Lung (tissue), 12 donors: ENCODE measurements at regions not wholly inside any gene's neighbourhood (a gene's known extent, or its start where the extent isn't known, plus 50 kb on each side); places are given as distances from the start of the nearest gene placed in this dataset. TPM values are rescaled to one million over a fixed set of nuclear protein-coding genes. Genes with fewer than 3 reads are reported as not detected.

Experiments
- ATAC-seq: fragments of 200-7000 bp; cut with Tn5 transposase; one replicate; pipeline ENCODE4 v1.9.1; 2020; ENCODE audit warnings: moderate number of reproducible peaks; ENCODE audit not compliant: insufficient read depth, low FRiP score
- DNase-seq, 3 donors: peaks; one replicate each; pipeline ENCODE4 v3.0.0-alpha.2; 2013 to 2017
- H3K27ac ChIP-seq, 2 donors: one replicate each; pipeline ENCODE4 v1.5.1; 2013; ENCODE audit warnings: mild to moderate bottlenecking in 2 of 2, moderate library complexity in 2 of 2, control low read depth in 1 of 2, inconsistent platforms in 1 of 2, low read depth in 1 of 2, low read length in 1 of 2
- H3K27me3 ChIP-seq, 3 donors: one replicate each; pipeline ENCODE4 v1.5.1; 2013; ENCODE audit warnings: low read length in 2 of 3; ENCODE audit not compliant: control insufficient read depth in 3 of 3, insufficient read depth in 3 of 3
- H3K36me3 ChIP-seq, 4 donors: one replicate each; pipeline ENCODE4 v1.5.1; 2013; ENCODE audit warnings: low read length in 4 of 4, mild to moderate bottlenecking in 1 of 4, moderate library complexity in 1 of 4; ENCODE audit not compliant: control insufficient read depth in 4 of 4, insufficient read depth in 4 of 4
- H3K4me1 ChIP-seq, 5 donors: one replicate each; pipeline ENCODE4 v1.5.1; 2013; ENCODE audit warnings: low read length in 5 of 5, mild to moderate bottlenecking in 2 of 5, moderate library complexity in 1 of 5; ENCODE audit not compliant: control insufficient read depth in 5 of 5, insufficient read depth in 5 of 5
- H3K4me3 ChIP-seq: one replicate; pipeline ENCODE4 v1.5.1; 2013; ENCODE audit warnings: mild to moderate bottlenecking, control low read depth, moderate library complexity
- H3K9ac ChIP-seq, 2 donors: one replicate each; pipeline ENCODE4 v1.5.1; 2013; ENCODE audit warnings: low read length in 2 of 2, control low read depth in 1 of 2; ENCODE audit not compliant: insufficient read depth in 1 of 2
- H3K9me3 ChIP-seq, 4 donors: one replicate each; pipeline ENCODE4 v1.5.1; 2013; ENCODE audit warnings: low read length in 3 of 4, mild to moderate bottlenecking in 1 of 4, moderate library complexity in 1 of 4; ENCODE audit not compliant: control insufficient read depth in 4 of 4, insufficient read depth in 3 of 4
- CTCF ChIP-seq: IDR thresholded peaks from 2 replicates; pipeline ENCODE4 v1.5.1; 2012; ENCODE audit warnings: mild to moderate bottlenecking; ENCODE audit errors: control extremely low read depth, extremely low read depth
- WGBS, 2 donors: extraction: QIAGEN DNeasy Blood & Tissue Kit; methylation state at CpG; one replicate each; pipeline ENCODE4 v1.1.7; 2013; 5-methylcytosine and 5-hydroxymethylcytosine counted together
- small RNA-seq: library from RNA; depleted of rRNA; stranded (forward); fragments of <200 nt; gene quantifications from one replicate; pipeline ENCODE3, GENCODE V24; 2014; ENCODE audit warnings: low replicate concordance
- donor health status: control.
- donor health status: control.
- donor health status: Bipolar disorder and iron deficiency.
- donor health status: healthy.
- donor health status: DM: yes; HTN: yes; CAD: no.

DNA sequence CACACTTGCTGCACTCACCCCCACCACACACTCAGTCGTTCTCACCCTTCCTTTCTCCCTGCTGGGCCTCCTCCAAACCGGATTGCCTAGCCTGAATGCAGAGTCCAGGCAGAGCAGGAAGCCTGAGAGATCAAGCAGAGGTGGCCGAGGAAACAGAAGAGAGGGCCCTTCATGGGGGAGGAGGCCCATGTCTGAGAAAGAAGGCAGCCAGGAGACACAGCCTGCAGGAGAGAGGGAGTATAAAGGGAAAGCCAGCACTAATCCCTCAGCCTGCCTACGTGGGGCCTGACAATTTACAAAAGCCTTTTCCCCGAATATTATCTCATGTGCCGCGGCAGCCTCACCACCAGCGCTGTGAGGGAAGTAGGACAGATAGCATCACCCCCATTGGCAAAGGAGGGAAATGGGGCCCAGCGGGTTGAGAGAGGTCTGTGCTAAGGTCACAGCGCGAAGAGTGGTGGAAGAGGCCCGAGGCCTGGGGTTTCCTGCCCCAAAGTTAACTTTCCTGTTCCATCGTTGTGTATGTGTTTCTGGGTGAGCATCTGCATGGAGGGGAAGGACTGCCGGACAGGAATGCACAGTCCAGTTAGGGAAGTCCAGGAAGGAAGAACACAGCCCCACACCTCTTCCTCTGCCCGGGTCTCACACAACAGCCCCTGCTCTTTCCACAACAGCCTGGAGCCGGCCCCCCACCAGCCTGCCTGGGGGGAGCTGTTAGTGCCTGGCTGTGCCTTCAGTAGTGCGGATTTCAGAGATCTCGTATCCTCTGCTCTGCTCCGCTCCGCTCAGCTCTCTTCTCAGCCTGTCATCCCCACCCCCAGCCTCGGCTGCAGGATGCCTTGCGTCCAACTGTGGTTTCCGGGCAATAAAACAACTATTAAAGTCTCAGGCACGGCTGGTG is 50.9 kb upstream of the BCOR start:
- Histone ChIP-seq H3K36me3 (no peaks in the 10 kb centered on the region), H3K4me1 (peaks cover 0 to 62% (median 9%) of the 10 kb centered on the region in 5 donors), H3K27ac (peak overlapping the region in 1 of 2 donors; percentile 70), H3K9me3 (peaks cover 0 to 2% (median 0%) of the 10 kb centered on the region in 4 donors), H3K4me3 (no peak overlapping the region), H3K27me3 (peaks cover 15 to 43% (median 26%) of the 10 kb centered on the region in 3 donors), H3K9ac (no peak overlapping the region)
- ATAC-seq (no peak), DNase-seq (peak; percentile 61 to 71 (median 71))
- 21 to 22% methylated on average over 22 to 24 of the region's 24 CpGs for WGBS, 2 donors
- TF ChIP-seq CTCF: no peak

GRCh38 chrX:40147971-40148370 is 50.2 kb upstream of the BCOR start:
- 29 to 42% methylated on average over 17 to 22 of the region's 22 CpGs for WGBS, 2 donors
- Histone ChIP-seq H3K27me3 (peaks cover 12 to 40% (median 31%) of the 10 kb centered on the region in 3 donors), H3K4me3 (no peak overlapping the region), H3K4me1 (peaks cover 0 to 55% (median 9%) of the 10 kb centered on the region in 5 donors), H3K36me3 (no peaks in the 10 kb centered on the region), H3K9ac (no peak overlapping the region), H3K9me3 (peaks cover 0 to 2% (median 0%) of the 10 kb centered on the region in 4 donors), H3K27ac (peak overlapping the region in 1 of 2 donors; percentile 70)
- DNase-seq (no peak), ATAC-seq (no peak)
- TF ChIP-seq CTCF: no peak

Small RNAs in the stretch of these regions (small RNA-seq; reads per million reads assigned to genes)
- gene RF00019: not detected
